Vagina (tissue), 2 donors: ENCODE measurements at regions not wholly inside any gene's neighbourhood (a gene's known extent, or its start where the extent isn't known, plus 50 kb on each side); places are given as distances from the start of the nearest gene placed in this dataset.

ENCODE experiments used
- POLR2A ChIP-seq, 2 donors: fragments of 450-650 bp; IDR thresholded peaks; one replicate each; pipeline ENCODE4 v1.6.1; 2017; ENCODE audit warnings: antibody characterized with exemption in 2 of 2, mild to moderate bottlenecking in 2 of 2, moderate library complexity in 2 of 2
- POLR2AphosphoS5 ChIP-seq, 2 donors: sonication (generic); formaldehyde crosslinking; IDR thresholded peaks; one replicate each; pipeline ENCODE4 v1.9.0; 2017; ENCODE audit warnings: antibody characterized with exemption in 2 of 2, mild to moderate bottlenecking in 2 of 2, low read depth in 1 of 2; ENCODE audit not compliant: insufficient read depth in 1 of 2

DNA sequence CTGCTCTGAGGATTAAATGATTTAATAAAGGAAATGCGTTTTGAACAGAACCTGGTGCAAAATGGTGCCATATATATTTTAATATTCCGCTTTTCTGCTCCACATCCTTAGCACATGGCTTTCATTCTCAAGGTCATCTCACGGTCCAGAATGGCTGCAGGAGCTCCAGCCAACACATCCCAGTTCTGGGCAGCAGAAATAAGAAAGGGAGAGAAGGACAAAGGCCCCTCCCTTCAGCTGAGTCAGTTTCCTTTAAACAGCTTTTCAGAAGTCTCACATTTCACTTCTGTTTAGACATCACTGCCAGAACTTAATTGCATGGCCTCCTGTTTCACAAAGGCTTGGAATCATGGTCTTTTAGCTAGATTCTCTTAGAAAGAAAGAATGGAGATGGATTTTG is 75.2 kb upstream of the LRRN2 start:
- TF ChIP-seq POLR2A (IDR thresholded peaks at IDR 0.05) (no peak), POLR2AphosphoS5 (IDR thresholded peaks at IDR 0.05; ENCODE audit: insufficient read depth in 1 of 2, low read depth in 1 of 2) (no peak)
